HEK293T (cell line): ENCODE measurements at regions not wholly inside any gene's neighbourhood (a gene's known extent, or its start where the extent isn't known, plus 50 kb on each side); places are given as distances from the start of the nearest gene placed in this dataset.

Experiments used
- ELF4 ChIP-seq: fragments of 450-650 bp; IDR thresholded peaks from 2 replicates; pipeline ENCODE4 v1.6.1; 2017; ENCODE audit warnings: antibody characterized with exemption
- FOXM1 ChIP-seq: fragments of 450-650 bp; IDR thresholded peaks from 2 replicates; pipeline ENCODE4 v1.6.1; 2017; ENCODE audit warnings: mild to moderate bottlenecking, borderline replicate concordance
- L3MBTL2 ChIP-seq: fragments of 450-650 bp; conservative IDR thresholded peaks from 2 replicates; pipeline ENCODE4 v1.6.1; 2016; ENCODE audit warnings: mild to moderate bottlenecking

- TF ChIP-seq ELF4 (no peak), L3MBTL2 (no peak), FOXM1 (no peak)
Measured at GRCh38 chr2:7840651-7841380, 841.0 kb upstream of the ID2 start.
